ENCODE measurements at regions not wholly inside any gene's neighbourhood (a gene's known extent, or its start where the extent isn't known, plus 50 kb on each side); places are given as distances from the start of the nearest gene placed in this dataset.

DNA sequence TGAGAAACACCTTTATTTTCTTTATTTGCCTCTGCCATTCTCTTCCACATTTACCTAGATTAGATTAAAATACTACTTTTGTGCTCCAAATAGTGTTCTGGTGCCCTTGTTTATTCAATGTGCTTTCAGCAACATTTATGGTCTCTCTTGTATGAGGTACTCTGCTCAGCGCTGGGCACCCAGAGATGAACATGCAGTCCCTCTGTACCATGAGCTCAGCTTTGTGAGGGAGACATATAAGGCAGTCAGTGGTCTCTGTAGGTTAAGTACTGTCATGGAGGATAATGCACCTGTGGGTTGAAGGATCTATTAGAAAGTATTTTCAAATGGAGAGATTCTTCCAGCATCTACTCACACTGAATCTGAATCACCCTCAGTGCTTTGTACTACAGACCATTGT lies 176.5 kb downstream of the TAF11L14 start:
- TF ChIP-seq, protein P1, sequence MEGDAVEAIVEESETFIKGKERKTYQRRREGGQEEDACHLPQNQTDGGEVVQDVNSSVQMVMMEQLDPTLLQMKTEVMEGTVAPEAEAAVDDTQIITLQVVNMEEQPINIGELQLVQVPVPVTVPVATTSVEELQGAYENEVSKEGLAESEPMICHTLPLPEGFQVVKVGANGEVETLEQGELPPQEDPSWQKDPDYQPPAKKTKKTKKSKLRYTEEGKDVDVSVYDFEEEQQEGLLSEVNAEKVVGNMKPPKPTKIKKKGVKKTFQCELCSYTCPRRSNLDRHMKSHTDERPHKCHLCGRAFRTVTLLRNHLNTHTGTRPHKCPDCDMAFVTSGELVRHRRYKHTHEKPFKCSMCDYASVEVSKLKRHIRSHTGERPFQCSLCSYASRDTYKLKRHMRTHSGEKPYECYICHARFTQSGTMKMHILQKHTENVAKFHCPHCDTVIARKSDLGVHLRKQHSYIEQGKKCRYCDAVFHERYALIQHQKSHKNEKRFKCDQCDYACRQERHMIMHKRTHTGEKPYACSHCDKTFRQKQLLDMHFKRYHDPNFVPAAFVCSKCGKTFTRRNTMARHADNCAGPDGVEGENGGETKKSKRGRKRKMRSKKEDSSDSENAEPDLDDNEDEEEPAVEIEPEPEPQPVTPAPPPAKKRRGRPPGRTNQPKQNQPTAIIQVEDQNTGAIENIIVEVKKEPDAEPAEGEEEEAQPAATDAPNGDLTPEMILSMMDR (conservative IDR thresholded peaks at IDR 0.05; ENCODE audit: low read depth, low read length), result no peak
- TF ChIP-seq RCOR1 (IDR thresholded peaks at IDR 0.05; ENCODE audit: insufficient replicate concordance, low read length) (no peak), MXI1 (IDR thresholded peaks at IDR 0.05; ENCODE audit: borderline replicate concordance, low read depth, low read length) (no peak), POLR2A (IDR thresholded peaks at IDR 0.05; ENCODE audit: low read depth, low read length) (no peak), MAFK (IDR thresholded peaks at IDR 0.05; ENCODE audit: low read depth, low read length) (no peak), RAD21 (IDR thresholded peaks at IDR 0.05; ENCODE audit: low read length) (no peak), SMC3 (IDR thresholded peaks at IDR 0.05; ENCODE audit: low read depth, low read length) (no peak), CHD1 (IDR thresholded peaks at IDR 0.05; ENCODE audit: low read depth, low read length) (no peak), CEBPB (IDR thresholded peaks at IDR 0.05; ENCODE audit: low read depth, low read length) (no peak), RFX5 (IDR thresholded peaks at IDR 0.05; ENCODE audit: low read depth, low read length) (no peak), FOS (IDR thresholded peaks at IDR 0.05; ENCODE audit: low read depth, low read length) (no peak), BHLHE40 (IDR thresholded peaks at IDR 0.05; ENCODE audit: low read depth, low read length) (no peak)

Data from IMR-90 (cell line).